ENCODE measurements at regions not wholly inside any gene's neighbourhood (a gene's known extent, or its start where the extent isn't known, plus 50 kb on each side); places are given as distances from the start of the nearest gene placed in this dataset.

DNA sequence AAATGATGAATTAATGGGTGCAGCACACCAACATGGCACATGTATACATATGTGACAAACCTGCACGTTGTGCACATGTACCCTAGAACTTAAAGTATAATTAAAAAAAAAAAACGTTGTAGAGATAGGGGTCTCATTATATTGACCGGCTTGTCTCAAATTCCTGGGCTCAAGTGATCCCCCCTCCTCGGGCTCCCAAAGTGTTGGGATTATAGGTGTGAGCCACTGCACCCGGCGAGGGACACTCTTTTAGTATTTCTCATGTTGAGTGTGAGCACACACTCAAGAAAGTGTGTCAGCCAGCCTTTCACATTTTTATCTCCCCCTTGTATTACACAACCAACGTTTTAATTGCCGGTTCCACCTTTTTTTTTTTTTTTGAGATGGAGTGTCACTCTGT, 87.7 kb upstream of the SPIN1 start:
- Histone ChIP-seq H3K4me1 (no peaks in the 10 kb centered on the region), H3K27ac (no peak overlapping the region), H3K9me3 (no peaks in the 10 kb centered on the region), H3K27me3 (no peaks in the 10 kb centered on the region), H3K4me3 (no peak overlapping the region), H3K36me3 (no peaks in the 10 kb centered on the region)
- intact Hi-C loops (cut with DNase I; ENCODE audit: low total_unique reads): no loop called here
- DNase-seq (ENCODE audit: low spot score in 2 of 2): no peak
- TF ChIP-seq POLR2AphosphoS5 (IDR thresholded peaks at IDR 0.05) (no peak), POLR2A (IDR thresholded peaks at IDR 0.05) (no peak), CTCF (IDR thresholded peaks at IDR 0.05) (no peak)

GRCh38 chr9:88291856-88292255, 96.4 kb upstream of the SPIN1 start:
- TF ChIP-seq POLR2A (IDR thresholded peaks at IDR 0.05) (no peak), CTCF (IDR thresholded peaks at IDR 0.05) (no peak), POLR2AphosphoS5 (IDR thresholded peaks at IDR 0.05) (no peak)
- Histone ChIP-seq H3K4me1 (no peaks in the 10 kb centered on the region), H3K4me3 (no peak overlapping the region), H3K9me3 (no peaks in the 10 kb centered on the region), H3K27me3 (no peaks in the 10 kb centered on the region), H3K27ac (no peak overlapping the region), H3K36me3 (no peaks in the 10 kb centered on the region)
- intact Hi-C loops (cut with DNase I; ENCODE audit: low total_unique reads): no loop called here
- no peak for DNase-seq (ENCODE audit: low spot score in 2 of 2)

DNA sequence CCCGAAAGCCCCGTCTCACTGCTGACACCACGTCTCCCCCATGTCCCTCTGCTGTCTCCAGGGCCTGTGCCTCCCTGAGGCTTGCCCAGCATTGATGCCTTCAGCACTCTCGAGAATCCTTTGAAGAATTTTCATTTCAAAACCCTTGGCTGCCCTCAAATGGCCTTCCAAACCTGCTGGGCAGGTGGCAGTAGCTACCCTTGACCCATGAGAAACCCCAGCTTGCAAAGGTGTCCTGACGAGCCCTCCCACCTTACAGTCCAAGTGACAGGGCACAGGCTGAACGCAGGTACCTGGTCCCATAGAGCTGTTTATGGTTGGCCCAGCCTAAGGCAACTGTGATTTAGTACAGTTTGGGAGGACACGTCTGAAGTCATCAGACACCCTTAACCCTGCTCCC, 97.2 kb upstream of the SPIN1 start:
- intact Hi-C loops (cut with DNase I; ENCODE audit: low total_unique reads): no loop called here
- Histone ChIP-seq H3K27me3 (no peaks in the 10 kb centered on the region), H3K27ac (no peak overlapping the region), H3K4me3 (no peak overlapping the region), H3K9me3 (no peaks in the 10 kb centered on the region), H3K4me1 (no peaks in the 10 kb centered on the region), H3K36me3 (no peaks in the 10 kb centered on the region)
- no peak for DNase-seq (ENCODE audit: low spot score in 2 of 2)
- TF ChIP-seq POLR2AphosphoS5 (IDR thresholded peaks at IDR 0.05) (no peak), CTCF (IDR thresholded peaks at IDR 0.05) (no peak), POLR2A (IDR thresholded peaks at IDR 0.05) (no peak)

DNA sequence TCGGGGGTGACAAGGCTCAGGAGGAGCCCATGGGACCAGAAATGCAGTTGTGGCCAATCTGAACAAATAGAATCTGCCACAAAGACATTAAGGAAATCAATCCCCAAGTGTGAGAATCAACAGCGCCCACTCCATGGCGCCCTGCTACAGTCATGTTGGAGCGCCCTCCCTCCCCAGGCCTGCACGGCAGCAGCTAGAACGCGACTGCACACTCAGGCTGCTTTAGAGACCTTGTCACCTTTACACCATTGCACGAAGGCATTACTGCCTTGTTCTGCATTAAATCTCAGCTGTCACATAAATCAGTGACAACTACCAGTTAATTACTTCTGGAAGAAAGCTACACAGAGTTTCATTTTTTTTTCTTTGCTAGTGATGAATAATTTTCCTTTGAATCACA, 98.7 kb upstream of the SPIN1 start:
- DNase-seq (ENCODE audit: low spot score in 2 of 2): no peak
- H3K9me3 ChIP-seq: no peaks in the 10 kb centered on the region
- H3K36me3 ChIP-seq: no peaks in the 10 kb centered on the region
- no peak overlapping the region for H3K4me3 ChIP-seq
- no peaks in the 10 kb centered on the region for H3K4me1 ChIP-seq
- intact Hi-C loops (cut with DNase I; ENCODE audit: low total_unique reads): no loop called here
- TF ChIP-seq POLR2AphosphoS5 (IDR thresholded peaks at IDR 0.05) (no peak), CTCF (IDR thresholded peaks at IDR 0.05) (no peak), POLR2A (IDR thresholded peaks at IDR 0.05) (no peak)
- no peaks in the 10 kb centered on the region for H3K27me3 ChIP-seq
- H3K27ac ChIP-seq: no peak overlapping the region

GRCh38 chr9:88287972-88288371, 100.3 kb upstream of the SPIN1 start:
- H3K27ac ChIP-seq: no peak overlapping the region
- H3K9me3 ChIP-seq: no peaks in the 10 kb centered on the region
- no peak overlapping the region for H3K4me3 ChIP-seq
- no peak for DNase-seq (ENCODE audit: low spot score in 2 of 2)
- H3K4me1 ChIP-seq: no peaks in the 10 kb centered on the region
- intact Hi-C loops (cut with DNase I; ENCODE audit: low total_unique reads): no loop called here
- H3K27me3 ChIP-seq: no peaks in the 10 kb centered on the region
- no peaks in the 10 kb centered on the region for H3K36me3 ChIP-seq
- TF ChIP-seq CTCF (IDR thresholded peaks at IDR 0.05): no peak
- TF ChIP-seq POLR2A (IDR thresholded peaks at IDR 0.05): no peak
- TF ChIP-seq POLR2AphosphoS5 (IDR thresholded peaks at IDR 0.05): no peak
